DMS53 treated with DMSO at 0.1 percent for 48 hours (cell line): ENCODE measurements at regions not wholly inside any gene's neighbourhood (a gene's known extent, or its start where the extent isn't known, plus 50 kb on each side); places are given as distances from the start of the nearest gene placed in this dataset.

ENCODE experiments used
- DNase-seq: peaks from one replicate; lab custom pipeline; 2025; ENCODE audit not compliant: unreplicated experiment; lab: John Stamatoyannopoulos, UW

GRCh38 chr18:25875551-25876240 lies 214.7 kb downstream of the SS18 start:
- DNase-seq, result peak; percentile 53

GRCh38 chr18:25873833-25874232 lies 216.6 kb downstream of the SS18 start:
- no peak for DNase-seq

GRCh38 chr18:25866331-25866730 lies 224.1 kb downstream of the SS18 start:
- DNase-seq, result no peak

GRCh38 chr18:25862881-25863600 lies 227.4 kb downstream of the SS18 start:
- DNase-seq, result no peak

GRCh38 chr18:25853691-25854433 lies 236.6 kb downstream of the SS18 start:
- no peak for DNase-seq

GRCh38 chr18:25843791-25844190 lies 246.6 kb downstream of the SS18 start:
- no peak for DNase-seq

- DNase-seq, result no peak
Measured at GRCh38 chr18:25842665-25843064, 247.7 kb downstream of the SS18 start.

- DNase-seq, result no peak
Measured at GRCh38 chr18:25834061-25834460, 256.4 kb downstream of the SS18 start.

- peak; percentile 43 for DNase-seq
Measured at GRCh38 chr18:25832001-25832604, 258.3 kb downstream of the SS18 start.

GRCh38 chr18:25831301-25831701 lies 259.1 kb downstream of the SS18 start:
- DNase-seq, result no peak

- no peak for DNase-seq
Measured at GRCh38 chr18:25830787-25831186, 259.6 kb downstream of the SS18 start.

GRCh38 chr18:25827961-25828561 lies 262.4 kb downstream of the SS18 start:
- DNase-seq, result no peak

- no peak for DNase-seq
Measured at GRCh38 chr18:25827228-25827627, 263.2 kb downstream of the SS18 start.

GRCh38 chr18:25826823-25827222 lies 263.6 kb downstream of the SS18 start:
- DNase-seq, result no peak

- no peak for DNase-seq
Measured at GRCh38 chr18:25825979-25826776, 264.2 kb downstream of the SS18 start.

- DNase-seq, result no peak
Measured at GRCh38 chr18:25825056-25825455, 265.4 kb downstream of the SS18 start.

GRCh38 chr18:25819746-25820363 lies 270.6 kb downstream of the SS18 start:
- DNase-seq, result no peak

GRCh38 chr18:25818505-25818904 lies 271.9 kb downstream of the SS18 start:
- no peak for DNase-seq

GRCh38 chr18:25817546-25818237 lies 272.7 kb downstream of the SS18 start:
- DNase-seq, result no peak
